ENCODE measurements at regions not wholly inside any gene's neighbourhood (a gene's known extent, or its start where the extent isn't known, plus 50 kb on each side); places are given as distances from the start of the nearest gene placed in this dataset.
"Not testable (repeated sequence)": the region's sequence is repeated elsewhere in the genome, so short reads cannot be mapped to it uniquely, and the experiment has no call there.

- DNase-seq = no peak
Measured at GRCh38 chr4:114088481-114088880, 109.0 kb upstream of the ARSJ start.

GRCh38 chr4:114091546-114091945 lies 112.1 kb upstream of the ARSJ start:
- no peak for DNase-seq

DNA sequence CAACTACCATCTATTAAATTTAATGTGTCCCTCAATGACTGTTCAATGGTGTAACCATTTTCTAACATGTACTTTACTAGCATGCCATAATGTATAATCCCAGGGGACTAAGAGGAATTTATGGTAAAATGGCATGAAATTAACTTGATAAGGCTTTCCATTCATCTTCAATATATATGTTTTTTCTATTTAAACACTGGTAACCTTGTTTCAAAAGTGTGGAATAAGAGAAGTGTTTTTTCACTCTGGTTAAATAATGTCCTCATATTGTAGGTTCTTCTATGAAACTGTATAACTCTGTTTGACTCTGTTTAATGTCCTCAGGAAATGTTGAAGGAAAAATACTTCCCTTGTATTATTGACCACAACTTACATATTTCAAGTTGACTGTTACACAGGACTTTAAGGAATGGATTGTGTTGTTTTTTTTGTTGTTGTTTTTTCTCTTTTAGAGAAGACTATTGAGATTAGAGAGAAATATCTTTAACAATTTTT lies 113.8 kb upstream of the ARSJ start:
- DNase-seq = no peak

GRCh38 chr4:114100288-114101031 lies 121.0 kb upstream of the ARSJ start:
- DNase-seq = no peak

GRCh38 chr4:114103908-114104307 lies 124.5 kb upstream of the ARSJ start:
- no peak for DNase-seq

GRCh38 chr4:114108869-114109268 lies 129.4 kb upstream of the ARSJ start:
- DNase-seq = peak; percentile 31

- DNase-seq = no peak
Measured at GRCh38 chr4:114109776-114110175, 130.3 kb upstream of the ARSJ start.

DNA sequence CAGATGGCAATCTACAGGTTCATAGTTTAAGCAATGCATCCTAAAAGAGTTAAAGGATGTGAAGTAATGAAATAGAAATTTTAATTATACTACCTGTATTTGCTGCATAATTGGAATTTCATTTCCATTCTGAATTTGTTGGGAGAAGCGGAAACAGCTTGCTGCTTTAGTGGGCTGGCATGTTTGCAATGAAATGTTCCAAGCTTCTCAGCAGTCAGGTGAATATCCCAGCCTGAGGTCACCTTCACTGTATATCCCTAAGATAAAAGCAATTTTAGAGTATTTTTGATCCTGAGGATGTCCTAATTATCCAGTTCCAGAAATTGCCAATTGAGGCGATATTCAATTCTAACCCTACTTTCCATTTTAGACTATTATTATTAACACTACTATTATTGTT lies 136.1 kb upstream of the ARSJ start:
- no peak for DNase-seq

GRCh38 chr4:114116861-114117260 lies 137.4 kb upstream of the ARSJ start:
- DNase-seq = no peak

- DNase-seq = no peak
Measured at GRCh38 chr4:114121221-114121620, 141.8 kb upstream of the ARSJ start.

- DNase-seq = no peak
Measured at GRCh38 chr4:114132199-114132598, 152.8 kb upstream of the ARSJ start.

DNA sequence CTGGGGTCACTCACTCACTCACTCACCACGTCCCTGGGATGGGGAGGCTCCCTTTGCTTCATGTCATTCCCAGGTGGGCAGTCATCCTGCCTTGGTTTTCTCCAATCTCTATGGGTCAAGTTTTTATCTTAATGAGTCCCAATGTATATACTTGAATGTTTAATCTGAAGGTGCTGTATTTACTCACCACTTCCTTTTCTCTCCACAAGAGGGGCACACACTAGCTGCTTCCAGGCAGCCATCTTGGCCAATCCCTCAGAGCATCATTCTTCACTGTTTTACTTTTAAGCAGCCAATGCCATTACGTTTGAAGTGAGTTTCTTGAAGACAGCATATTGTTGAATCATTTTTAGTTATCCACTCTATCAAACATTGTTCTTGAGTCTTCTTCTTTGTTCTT lies 153.4 kb upstream of the ARSJ start:
- no peak for DNase-seq

GRCh38 chr4:114136069-114136468 lies 156.6 kb upstream of the ARSJ start:
- peak; percentile 59 for DNase-seq

GRCh38 chr4:114137984-114138383 lies 158.5 kb upstream of the ARSJ start:
- DNase-seq = no peak

DNA sequence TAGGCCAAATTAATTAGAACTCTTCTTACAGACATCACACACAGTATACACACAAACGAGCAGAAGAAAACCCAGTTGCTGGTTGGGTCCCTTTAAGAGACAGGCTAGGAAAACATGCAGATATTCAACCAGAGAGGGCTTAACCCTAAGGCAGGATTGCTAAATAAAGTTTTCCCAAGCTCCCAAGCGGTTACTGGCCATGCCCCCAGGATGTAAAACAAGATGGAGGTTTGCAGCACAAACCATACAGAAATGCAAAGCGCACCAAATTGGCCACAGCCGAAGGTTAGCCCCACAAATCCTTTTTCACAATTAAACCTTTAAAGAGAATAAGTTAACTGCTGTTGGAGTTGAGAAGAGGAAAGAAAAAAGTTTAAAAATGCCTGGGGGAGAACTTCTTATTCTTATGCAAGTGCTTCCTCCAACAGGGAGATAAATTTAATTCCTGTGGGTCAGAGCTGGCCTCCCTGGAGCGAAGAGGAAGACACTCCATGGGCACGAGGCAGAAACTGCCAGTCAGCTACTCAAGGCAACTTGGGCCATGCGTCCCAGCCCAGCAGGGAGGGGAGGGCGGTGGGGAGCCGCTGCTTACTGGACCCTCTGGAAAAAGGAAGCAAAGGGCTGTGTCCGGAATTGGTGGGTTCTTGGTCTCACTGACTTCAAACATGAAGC lies 167.6 kb upstream of the ARSJ start:
- DNase-seq = no peak

GRCh38 chr4:114147619-114148208 lies 168.3 kb upstream of the ARSJ start:
- not testable (repeated sequence) for DNase-seq

- DNase-seq = not testable (repeated sequence)
Measured at GRCh38 chr4:114148372-114149070, 169.1 kb upstream of the ARSJ start.

DNA sequence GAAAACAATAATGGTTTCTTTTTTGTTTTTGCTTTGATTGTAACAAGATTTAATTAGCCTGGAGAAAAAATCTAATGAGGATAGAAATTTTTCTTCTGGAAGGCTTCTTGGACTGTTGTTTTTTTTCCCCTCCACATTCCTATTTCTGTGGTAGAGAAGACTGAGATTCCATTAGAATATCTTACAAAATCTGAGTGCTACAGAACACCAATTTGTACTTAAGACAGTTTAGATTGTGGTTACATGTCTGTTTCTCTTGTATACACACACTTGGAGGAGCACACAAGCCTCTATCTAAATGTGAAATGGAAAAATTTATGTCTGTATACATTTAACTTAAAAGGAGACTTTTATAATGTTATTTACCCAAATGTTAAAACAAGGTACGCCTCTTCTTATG lies 176.9 kb upstream of the ARSJ start:
- DNase-seq = peak; percentile 15

DNA sequence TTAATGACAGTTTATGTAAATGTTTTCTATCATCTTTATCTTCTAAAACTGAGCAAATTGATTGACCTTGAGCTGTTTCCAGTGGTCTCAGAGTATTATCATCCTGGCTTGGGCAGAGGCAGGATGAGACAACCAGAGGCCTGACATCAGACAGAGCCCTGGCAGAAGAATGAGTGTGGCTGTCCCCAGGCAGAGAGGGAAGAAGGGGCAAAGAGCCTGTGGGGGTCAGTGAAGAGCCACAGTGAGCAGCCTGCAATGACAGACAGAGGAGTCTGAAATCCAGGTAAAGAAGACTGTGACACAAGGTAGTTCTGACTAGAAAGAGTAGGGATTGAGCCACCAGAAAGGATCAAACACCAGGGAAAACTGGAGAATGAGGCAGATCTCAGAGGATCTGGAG lies 182.4 kb upstream of the ARSJ start:
- DNase-seq = no peak

GRCh38 chr4:114163051-114163450 lies 183.6 kb upstream of the ARSJ start:
- no peak for DNase-seq

DNA sequence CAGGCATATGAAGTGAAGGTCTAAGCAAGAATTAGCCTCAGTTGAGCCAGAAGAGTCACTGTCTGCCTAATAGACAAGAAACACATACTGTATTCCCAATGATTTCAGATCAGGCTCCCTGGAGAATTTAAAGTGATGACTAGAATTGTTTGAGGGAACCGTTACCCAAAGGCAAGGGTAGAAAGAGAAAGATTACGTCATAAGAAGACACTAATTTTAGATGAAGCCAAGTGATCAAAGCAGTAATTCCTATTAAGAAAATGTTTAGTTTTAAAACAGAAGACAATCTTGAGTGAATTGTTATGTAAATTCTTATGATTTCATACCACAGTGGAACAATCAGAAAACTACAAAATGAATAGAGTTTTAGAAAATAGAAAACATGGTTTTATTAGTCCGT lies 194.5 kb upstream of the ARSJ start:
- DNase-seq = no peak

DNA sequence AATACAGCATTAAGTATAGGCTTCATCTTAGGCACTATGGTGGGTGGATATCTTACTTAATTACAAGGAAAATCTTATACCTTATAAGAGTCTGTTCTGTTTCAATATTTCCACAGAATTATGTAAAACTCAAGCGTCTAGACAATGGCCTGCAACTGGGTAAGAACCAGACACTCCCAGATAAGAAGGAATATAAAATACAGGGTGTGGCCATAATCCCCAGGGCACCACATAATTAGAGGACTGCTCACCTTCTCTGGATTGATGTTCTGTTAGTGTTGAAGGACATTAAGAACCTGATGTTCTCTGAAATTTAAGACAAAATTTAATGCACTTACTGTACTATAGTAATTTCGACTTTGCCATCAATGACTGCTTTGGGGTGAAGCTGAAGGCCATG lies 198.2 kb upstream of the ARSJ start:
- DNase-seq = no peak

GRCh38 chr4:114178392-114178791 lies 198.9 kb upstream of the ARSJ start:
- DNase-seq = peak; percentile 36

- peak; percentile 73 for DNase-seq
Measured at GRCh38 chr4:114180481-114180880, 201.0 kb upstream of the ARSJ start.
